WTC11 (cell line): ENCODE measurements at regions not wholly inside any gene's neighbourhood (a gene's known extent, or its start where the extent isn't known, plus 50 kb on each side); places are given as distances from the start of the nearest gene placed in this dataset.

ENCODE experiments used
- CREM ChIP-seq: sonication (generic); formaldehyde crosslinking; IDR thresholded peaks from 2 replicates; pipeline ENCODE4 v1.8.1; 2022; ENCODE audit warnings: mild to moderate bottlenecking, missing genetic modification reagents, moderate library complexity
- ZNF232 ChIP-seq: sonication (generic); formaldehyde crosslinking; IDR thresholded peaks from 2 replicates; pipeline ENCODE4 v1.8.0; 2022; ENCODE audit warnings: mild to moderate bottlenecking, missing genetic modification reagents
- TF ChIP-seq, protein P1 (sequence below): fragments of 200-600 bp; IDR thresholded peaks from 2 replicates; pipeline ENCODE4 v1.8.0; 2022; ENCODE audit warnings: antibody characterized with exemption
- TF ChIP-seq, protein P2 (sequence below): sonication (generic); formaldehyde crosslinking; IDR thresholded peaks from 2 replicates; pipeline ENCODE4 v1.8.1; 2022; ENCODE audit warnings: low read depth, missing genetic modification reagents, borderline replicate concordance
- TF ChIP-seq, protein P3 (sequence below): sonication (generic); formaldehyde crosslinking; IDR thresholded peaks from 2 replicates; pipeline ENCODE4 v1.8.1; 2023; ENCODE audit warnings: mild to moderate bottlenecking, missing genetic modification reagents, moderate library complexity
- TF ChIP-seq, protein P4 (sequence below): sonication (generic); formaldehyde crosslinking; conservative IDR thresholded peaks from 2 replicates; pipeline ENCODE4 v1.8.1; 2022; ENCODE audit warnings: mild to moderate bottlenecking, missing genetic modification reagents
- TF ChIP-seq, protein P5 (sequence below): sonication (generic); formaldehyde crosslinking; IDR thresholded peaks from 2 replicates; pipeline ENCODE4 v1.8.0; 2022; ENCODE audit warnings: missing genetic modification reagents

DNA sequence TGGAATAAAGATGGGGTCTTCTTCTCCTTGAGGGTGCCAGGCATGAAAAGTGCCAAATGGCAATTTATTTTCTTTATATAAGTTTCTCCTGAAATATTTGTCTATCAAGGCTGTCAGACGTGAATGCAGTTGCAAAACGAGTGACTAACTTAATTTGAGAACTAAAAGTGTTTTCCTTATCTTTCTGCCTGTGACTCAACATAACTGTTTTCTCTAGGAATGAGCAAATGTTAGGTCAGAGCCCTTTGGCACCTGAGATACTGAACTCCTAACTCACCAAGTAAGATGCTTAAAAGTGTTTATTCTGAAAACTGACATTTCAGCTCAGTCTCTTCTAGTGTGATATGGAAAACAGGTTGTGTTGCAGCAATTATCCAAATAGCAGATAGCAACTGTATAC is 197.0 kb downstream of the STK31 start:
- TF ChIP-seq, protein P1, sequence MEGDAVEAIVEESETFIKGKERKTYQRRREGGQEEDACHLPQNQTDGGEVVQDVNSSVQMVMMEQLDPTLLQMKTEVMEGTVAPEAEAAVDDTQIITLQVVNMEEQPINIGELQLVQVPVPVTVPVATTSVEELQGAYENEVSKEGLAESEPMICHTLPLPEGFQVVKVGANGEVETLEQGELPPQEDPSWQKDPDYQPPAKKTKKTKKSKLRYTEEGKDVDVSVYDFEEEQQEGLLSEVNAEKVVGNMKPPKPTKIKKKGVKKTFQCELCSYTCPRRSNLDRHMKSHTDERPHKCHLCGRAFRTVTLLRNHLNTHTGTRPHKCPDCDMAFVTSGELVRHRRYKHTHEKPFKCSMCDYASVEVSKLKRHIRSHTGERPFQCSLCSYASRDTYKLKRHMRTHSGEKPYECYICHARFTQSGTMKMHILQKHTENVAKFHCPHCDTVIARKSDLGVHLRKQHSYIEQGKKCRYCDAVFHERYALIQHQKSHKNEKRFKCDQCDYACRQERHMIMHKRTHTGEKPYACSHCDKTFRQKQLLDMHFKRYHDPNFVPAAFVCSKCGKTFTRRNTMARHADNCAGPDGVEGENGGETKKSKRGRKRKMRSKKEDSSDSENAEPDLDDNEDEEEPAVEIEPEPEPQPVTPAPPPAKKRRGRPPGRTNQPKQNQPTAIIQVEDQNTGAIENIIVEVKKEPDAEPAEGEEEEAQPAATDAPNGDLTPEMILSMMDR: no peak
- TF ChIP-seq CREM (CRISPR knock-in tag) (no peak), ZNF232 (CRISPR knock-in tag) (no peak)
- TF ChIP-seq, protein P2, sequence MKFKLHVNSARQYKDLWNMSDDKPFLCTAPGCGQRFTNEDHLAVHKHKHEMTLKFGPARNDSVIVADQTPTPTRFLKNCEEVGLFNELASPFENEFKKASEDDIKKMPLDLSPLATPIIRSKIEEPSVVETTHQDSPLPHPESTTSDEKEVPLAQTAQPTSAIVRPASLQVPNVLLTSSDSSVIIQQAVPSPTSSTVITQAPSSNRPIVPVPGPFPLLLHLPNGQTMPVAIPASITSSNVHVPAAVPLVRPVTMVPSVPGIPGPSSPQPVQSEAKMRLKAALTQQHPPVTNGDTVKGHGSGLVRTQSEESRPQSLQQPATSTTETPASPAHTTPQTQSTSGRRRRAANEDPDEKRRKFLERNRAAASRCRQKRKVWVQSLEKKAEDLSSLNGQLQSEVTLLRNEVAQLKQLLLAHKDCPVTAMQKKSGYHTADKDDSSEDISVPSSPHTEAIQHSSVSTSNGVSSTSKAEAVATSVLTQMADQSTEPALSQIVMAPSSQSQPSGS: no peak
- TF ChIP-seq, protein P3, sequence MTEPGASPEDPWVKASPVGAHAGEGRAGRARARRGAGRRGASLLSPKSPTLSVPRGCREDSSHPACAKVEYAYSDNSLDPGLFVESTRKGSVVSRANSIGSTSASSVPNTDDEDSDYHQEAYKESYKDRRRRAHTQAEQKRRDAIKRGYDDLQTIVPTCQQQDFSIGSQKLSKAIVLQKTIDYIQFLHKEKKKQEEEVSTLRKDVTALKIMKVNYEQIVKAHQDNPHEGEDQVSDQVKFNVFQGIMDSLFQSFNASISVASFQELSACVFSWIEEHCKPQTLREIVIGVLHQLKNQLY (CRISPR knock-in tag): no peak
- TF ChIP-seq, protein P4, sequence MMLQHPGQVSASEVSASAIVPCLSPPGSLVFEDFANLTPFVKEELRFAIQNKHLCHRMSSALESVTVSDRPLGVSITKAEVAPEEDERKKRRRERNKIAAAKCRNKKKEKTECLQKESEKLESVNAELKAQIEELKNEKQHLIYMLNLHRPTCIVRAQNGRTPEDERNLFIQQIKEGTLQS (CRISPR knock-in tag): no peak
- TF ChIP-seq, protein P5, sequence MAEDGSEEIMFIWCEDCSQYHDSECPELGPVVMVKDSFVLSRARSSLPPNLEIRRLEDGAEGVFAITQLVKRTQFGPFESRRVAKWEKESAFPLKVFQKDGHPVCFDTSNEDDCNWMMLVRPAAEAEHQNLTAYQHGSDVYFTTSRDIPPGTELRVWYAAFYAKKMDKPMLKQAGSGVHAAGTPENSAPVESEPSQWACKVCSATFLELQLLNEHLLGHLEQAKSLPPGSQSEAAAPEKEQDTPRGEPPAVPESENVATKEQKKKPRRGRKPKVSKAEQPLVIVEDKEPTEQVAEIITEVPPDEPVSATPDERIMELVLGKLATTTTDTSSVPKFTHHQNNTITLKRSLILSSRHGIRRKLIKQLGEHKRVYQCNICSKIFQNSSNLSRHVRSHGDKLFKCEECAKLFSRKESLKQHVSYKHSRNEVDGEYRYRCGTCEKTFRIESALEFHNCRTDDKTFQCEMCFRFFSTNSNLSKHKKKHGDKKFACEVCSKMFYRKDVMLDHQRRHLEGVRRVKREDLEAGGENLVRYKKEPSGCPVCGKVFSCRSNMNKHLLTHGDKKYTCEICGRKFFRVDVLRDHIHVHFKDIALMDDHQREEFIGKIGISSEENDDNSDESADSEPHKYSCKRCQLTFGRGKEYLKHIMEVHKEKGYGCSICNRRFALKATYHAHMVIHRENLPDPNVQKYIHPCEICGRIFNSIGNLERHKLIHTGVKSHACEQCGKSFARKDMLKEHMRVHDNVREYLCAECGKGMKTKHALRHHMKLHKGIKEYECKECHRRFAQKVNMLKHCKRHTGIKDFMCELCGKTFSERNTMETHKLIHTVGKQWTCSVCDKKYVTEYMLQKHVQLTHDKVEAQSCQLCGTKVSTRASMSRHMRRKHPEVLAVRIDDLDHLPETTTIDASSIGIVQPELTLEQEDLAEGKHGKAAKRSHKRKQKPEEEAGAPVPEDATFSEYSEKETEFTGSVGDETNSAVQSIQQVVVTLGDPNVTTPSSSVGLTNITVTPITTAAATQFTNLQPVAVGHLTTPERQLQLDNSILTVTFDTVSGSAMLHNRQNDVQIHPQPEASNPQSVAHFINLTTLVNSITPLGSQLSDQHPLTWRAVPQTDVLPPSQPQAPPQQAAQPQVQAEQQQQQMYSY (CRISPR knock-in tag): no peak
